HG03378 (cell line): ENCODE measurements at regions not wholly inside any gene's neighbourhood (a gene's known extent, or its start where the extent isn't known, plus 50 kb on each side); places are given as distances from the start of the nearest gene placed in this dataset.

Source experiments
- ATAC-seq: cut with Tn5 transposase; IDR thresholded peaks from one replicate; pipeline ENCODE4 v1.9.1; 2021; ENCODE audit warnings: mild to moderate bottlenecking, moderate library complexity; ENCODE audit not compliant: unreplicated experiment

GRCh38 chr1:4085546-4085945 lies 185.5 kb upstream of the C1orf174 start:
- ATAC-seq, result no peak

GRCh38 chr1:4086085-4086850 lies 186.2 kb upstream of the C1orf174 start:
- no peak for ATAC-seq

GRCh38 chr1:4086921-4087320 lies 186.8 kb upstream of the C1orf174 start:
- ATAC-seq, result no peak

- ATAC-seq, result no peak
Measured at GRCh38 chr1:4087530-4088420, 187.7 kb upstream of the C1orf174 start.

- ATAC-seq, result no peak
Measured at GRCh38 chr1:4088676-4089075, 188.6 kb upstream of the C1orf174 start.

- no peak for ATAC-seq
Measured at GRCh38 chr1:4089421-4090175, 189.5 kb upstream of the C1orf174 start.

- no peak for ATAC-seq
Measured at GRCh38 chr1:4090556-4090955, 190.5 kb upstream of the C1orf174 start.

GRCh38 chr1:4090976-4091660 lies 191.0 kb upstream of the C1orf174 start:
- ATAC-seq, result no peak

- no peak for ATAC-seq
Measured at GRCh38 chr1:4091996-4092395, 191.9 kb upstream of the C1orf174 start.

GRCh38 chr1:4093856-4094565 lies 193.9 kb upstream of the C1orf174 start:
- ATAC-seq, result no peak

GRCh38 chr1:4095433-4095971 lies 195.4 kb upstream of the C1orf174 start:
- no peak for ATAC-seq

- ATAC-seq, result no peak
Measured at GRCh38 chr1:4101459-4102161, 201.5 kb upstream of the C1orf174 start.

- ATAC-seq, result no peak
Measured at GRCh38 chr1:4105300-4105880, 205.3 kb upstream of the C1orf174 start.

GRCh38 chr1:4106731-4107130 lies 206.7 kb upstream of the C1orf174 start:
- ATAC-seq, result no peak

- ATAC-seq, result no peak
Measured at GRCh38 chr1:4107291-4107690, 207.2 kb upstream of the C1orf174 start.

- no peak for ATAC-seq
Measured at GRCh38 chr1:4108331-4108730, 208.3 kb upstream of the C1orf174 start.

- ATAC-seq, result no peak
Measured at GRCh38 chr1:4108758-4109627, 208.9 kb upstream of the C1orf174 start.

- no peak for ATAC-seq
Measured at GRCh38 chr1:4109628-4109940, 209.5 kb upstream of the C1orf174 start.
